Left renal pelvis (tissue), 4 donors: ENCODE measurements at regions not wholly inside any gene's neighbourhood (a gene's known extent, or its start where the extent isn't known, plus 50 kb on each side); places are given as distances from the start of the nearest gene placed in this dataset.

Experiments used
- DNase-seq, 4 donors: peaks; one replicate each; pipeline ENCODE4 v3.0.0-alpha.2; 2013; ENCODE audit warnings: low read depth in 4 of 4, low spot score in 3 of 4

DNA sequence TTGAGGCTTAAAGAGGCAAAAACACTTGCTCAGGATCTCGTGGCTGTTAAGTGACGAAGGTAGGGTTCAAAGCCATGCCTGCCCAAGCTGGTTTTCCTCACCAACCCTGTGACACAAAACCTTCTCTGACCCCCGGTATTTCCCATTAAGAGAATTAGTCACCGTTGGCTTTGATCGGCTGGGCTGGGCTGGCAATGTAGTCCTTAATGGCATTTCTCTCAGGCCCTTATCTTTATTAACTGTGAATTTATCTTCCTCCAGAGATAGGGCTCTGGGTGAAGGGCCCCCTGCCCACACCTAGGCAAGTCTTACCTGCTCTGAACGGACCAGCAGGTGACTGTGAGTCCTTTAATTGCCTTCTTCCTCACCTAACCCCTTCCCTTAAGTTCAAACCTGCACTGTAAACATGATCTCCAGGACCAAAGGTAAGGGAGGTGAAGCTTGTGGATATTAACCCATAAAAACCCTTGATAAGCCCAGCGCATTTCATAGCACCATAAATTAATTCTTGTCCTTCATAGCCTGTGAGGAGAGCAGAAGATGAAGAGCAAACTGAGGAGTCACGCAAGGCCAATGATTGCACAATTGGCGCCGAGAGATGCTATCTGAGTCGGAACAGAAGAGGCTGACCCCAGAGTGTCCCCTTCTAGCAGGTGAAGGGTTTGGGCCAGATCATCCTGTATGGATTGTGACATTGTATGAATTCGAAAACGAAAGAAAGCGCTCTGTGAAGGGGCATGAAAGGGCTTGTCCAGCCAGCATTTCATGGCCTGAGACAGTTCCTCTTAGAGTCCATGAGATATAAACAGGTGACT, 790.8 kb upstream of the TBX3 start:
- DNase-seq, result no peak

DNA sequence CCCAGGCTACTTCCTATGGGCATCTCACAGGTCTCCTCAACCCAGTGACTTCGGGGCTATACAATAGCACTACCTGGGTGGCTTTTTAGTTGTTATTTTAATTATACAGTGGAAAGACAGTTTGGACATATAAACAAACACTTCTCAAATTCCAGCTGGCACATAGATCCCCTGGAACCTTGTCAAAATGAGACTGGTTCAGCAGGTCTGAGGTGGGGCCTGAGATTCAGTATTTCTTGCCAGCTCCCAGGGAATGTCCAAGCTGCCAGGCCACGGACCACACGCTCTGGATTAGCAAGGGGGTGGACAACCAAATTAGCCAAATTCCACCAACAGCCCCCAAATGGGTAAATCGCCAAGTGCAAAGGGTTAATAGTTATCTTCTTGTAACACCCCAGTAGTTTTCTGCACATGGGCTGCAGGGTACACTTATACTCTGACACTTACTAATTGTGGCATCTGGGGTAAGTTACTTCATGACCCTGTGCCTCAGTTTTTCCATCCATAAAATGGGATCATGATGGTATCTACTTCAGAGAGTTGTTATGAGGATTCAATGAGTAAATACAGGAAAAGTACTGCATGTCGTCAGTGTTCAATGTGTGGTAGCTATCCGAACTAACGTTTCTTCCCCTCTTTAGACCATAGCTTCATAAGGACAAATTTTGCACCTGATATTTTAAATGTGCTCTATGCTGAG, 789.4 kb upstream of the TBX3 start:
- DNase-seq, result no peak

DNA sequence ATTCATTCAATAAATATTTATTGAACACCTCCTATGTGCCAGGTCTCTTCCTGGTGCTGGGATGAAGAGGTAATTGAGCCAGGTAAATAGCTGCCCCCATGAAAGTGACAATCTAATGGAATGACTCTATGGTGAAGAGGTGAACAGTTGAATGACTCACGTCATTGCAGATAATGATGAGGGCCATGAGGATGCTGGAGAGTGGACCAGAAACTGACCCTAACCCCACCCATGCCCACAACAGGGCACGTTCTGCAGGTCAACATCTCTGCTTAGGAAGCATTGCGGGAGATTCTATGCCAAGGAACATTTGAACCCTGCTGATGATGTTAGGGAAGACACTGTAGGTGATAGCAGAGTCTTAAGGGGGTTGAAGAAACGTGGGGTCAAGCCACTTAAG, 788.9 kb upstream of the TBX3 start:
- no peak for DNase-seq

DNA sequence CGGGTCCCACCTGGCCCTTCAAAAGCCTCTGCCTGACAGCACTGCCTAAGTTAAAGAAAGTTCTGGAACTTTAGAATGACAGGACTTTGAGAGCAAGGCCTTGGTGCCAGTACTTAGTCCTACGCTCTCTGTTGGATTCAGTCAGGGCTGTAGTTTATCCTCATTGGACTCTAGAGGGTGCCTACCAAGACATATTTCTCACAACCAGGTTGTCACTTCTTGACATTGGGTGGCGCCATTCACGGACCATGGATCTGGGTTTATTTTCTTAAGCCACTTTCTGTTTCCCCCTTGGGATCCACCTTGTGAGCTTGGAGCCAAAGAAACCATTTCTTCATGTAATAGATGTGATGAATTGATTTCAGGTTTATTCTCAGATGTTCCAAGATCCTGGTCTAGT, 787.0 kb upstream of the TBX3 start:
- DNase-seq, result no peak

DNA sequence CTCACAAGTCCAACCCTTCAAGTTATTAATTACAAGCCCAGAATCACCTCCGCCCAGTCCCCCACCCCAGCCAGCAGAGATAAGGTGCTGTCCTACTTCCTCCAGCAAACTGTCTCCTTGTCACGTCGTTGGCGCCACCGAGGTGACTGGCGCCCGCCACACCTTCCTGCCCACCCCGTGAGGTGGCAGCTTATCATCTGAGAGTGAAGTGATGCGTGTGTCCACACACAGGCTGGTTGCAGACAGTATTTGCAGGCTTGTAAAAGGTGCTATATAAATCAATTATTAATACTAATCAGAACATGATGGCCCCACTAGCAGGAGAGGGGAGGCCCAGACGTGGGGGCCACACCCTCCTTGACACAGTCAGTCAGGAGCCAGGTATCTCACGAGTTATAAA, 786.6 kb upstream of the TBX3 start:
- DNase-seq, result no peak

DNA sequence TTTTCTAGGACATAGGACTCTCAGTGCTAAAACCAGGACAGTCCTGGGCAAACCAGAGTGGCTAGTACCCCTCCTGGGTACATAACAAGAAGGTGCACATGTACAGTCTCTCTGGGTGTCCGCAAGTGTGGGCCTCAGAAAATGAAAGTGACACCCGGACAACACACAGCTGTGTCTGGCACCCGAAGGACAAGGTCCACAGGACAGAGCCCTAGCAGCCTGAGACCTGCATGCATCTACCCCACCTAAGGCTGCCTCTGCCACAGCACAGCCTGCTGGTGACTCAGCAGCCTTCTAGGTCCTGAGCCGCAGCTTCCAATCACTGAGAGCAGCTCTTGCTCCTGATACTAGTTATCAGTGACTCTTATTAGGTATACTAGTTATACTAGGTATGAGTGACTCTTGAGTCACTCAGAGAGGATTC, 784.1 kb upstream of the TBX3 start:
- no peak for DNase-seq

DNA sequence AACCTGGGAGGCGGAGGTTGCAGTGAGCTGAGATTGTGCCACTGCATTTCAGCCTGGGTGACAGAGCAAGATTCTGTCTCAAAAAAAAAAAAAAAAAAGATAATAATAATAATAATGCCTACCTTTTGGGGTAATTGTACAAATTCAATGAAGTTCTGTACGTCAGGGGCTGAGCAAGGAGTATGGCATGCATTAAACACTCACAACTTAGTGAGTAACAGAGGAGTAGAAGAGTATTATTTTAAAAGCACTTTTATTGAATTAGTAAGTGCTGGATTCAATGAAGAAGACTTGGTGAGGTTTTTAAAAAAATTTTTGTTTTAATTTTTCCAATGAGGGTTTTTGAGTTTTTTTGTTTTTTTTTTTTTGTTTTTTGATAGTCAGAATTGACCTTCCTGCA, 783.6 kb upstream of the TBX3 start:
- DNase-seq, result no peak

DNA sequence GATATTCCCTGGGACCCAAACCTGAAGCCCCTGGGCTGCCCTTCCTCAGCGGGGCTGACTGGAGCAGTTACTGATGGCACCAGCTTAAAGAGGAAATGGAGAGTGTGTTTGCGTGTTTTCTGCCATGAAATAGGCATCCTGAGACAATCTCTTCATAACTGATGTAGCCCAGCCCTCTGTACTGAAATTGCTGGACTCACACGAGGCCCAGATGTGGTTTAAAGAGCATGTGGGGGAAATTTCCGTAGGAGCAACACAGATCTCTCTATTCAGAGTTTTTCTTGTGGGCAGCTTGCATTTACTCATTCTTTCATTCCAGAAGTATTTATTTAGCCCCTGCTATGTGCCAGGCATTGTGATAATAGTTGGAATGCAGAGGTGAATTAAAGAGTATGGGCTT, 782.1 kb upstream of the TBX3 start:
- DNase-seq, result no peak

DNA sequence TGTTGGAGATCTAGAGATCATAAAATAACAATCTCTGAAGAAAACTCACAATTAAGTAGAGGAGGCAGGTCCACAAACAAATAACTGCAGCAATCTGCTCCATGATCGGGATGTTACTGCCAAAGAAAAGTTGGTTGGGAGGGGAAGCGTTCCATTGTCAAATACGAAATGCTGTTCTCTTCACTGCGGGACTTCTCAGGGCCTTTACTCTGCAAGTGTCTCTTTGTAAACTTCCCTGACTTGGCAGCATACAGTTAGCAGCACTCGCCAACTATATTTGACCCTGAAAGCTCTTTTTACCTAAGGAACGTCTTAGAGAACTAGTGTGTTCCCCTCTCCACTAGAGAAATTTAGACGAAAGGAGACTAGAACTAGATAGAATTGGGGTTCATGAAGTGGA, 780.7 kb upstream of the TBX3 start:
- DNase-seq, result no peak

DNA sequence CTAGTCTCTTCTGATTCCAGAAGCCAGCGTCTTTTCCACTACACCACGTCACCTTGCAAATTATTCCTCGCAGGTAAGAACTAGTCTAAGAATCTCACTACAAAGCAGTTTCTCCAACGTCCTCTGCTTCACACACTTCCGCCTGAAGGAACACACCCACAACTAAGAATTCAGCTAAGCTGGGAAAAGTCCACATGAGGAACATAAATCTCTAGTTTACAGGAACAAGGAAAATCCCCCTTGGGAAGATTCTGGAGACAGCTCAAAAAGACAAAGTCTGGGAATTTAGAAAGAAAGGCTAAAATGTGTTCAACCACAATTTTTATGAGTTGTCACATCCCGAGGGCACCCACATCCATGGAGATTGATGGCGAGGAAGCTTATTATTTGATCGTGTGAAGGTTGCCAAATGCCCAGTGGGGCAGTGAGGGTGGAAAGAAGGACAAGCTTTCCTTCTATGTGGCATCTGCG, 780.2 kb upstream of the TBX3 start:
- DNase-seq, result no peak

DNA sequence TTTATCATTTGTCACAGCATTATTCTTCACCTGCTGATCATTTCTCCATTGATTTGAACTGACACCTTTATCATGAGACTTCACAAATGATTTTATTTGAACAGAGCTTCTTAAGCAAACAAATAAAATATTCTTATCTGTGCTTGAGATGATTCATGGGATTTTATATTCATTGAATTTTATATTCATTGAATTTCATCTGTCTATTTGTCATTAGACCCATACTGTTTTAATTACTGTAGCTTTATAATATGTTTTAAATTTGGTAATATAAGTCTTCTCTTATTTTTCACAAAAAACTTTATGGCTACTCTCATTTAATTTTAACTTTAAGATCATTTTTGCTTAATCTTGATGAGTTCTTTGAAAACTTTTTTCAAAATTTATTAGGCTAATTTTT, 777.4 kb upstream of the TBX3 start:
- DNase-seq, result no peak

DNA sequence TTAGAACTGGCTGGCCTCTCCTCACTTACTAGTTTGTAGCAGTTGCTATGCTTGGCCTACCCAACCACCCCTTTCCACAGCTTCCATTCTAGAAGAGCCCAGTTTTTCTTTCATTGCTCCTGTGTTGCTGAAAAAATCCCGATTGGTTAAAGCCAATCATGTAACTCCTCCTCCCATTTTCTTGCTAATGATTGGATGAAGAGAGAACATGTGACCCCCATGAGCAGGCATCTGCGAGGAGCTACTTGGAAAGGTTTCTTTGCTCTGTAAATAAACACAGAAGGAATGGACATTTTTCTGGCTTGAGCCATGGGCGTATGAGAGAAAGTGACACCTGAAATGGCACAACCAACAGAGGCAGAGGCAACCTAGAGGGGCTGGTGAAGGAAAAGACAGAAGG, 773.8 kb upstream of the TBX3 start:
- DNase-seq, result no peak

DNA sequence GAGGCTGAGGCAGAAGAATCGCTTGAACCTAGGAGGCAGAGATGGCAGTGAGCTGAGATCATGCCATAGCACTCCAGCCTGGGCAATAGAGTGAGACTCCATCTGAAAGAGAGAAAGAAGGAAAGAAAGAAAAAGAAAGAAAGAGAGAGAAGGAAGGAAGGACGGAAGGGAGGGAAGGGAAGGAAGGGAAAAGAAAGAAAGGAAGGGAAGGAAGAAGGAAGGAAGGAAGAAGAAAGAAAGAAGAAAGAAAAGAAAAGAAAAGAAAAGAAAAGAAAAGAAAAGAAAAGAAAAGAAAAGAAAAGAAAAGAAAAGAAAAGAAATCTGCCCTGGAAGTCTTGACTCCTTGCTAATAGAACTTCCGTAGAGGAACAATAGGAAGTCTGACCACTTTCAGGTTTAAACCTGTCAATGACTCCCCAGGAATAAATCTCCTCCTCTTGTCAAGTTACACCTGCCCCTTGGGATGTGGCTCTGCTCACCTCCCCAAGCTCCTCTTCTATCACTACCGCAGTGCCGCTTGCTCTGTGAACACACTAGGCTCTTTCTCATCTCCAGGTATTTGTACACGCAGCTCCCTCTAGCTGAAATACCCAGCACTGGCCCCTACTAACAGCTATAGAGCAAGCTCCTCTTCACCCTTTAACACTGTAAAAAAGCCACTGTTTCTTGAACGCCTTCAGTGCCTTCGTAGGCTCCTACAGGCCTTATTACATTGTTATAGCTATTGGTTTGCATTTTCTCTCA, 773.1 kb upstream of the TBX3 start:
- no peak for DNase-seq

DNA sequence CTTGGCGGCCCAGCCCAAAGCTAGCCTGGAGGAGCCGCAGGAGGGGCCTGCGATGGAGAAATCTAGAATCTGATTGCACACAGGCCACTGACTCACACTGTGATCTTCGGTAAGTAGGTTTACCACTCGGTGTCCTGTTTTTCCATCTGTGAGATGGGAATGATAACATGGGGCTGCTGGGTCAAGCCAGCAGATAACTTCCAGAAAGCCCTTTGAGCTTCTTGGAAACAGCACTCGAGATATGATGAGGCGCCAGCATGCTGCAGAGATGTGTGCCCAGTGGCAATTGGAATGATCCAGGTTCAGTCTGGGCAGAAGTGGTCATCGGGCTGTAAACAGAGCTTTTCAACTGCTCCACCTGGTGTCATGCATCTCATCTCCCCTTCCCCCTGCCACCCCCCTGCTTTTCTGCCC, 771.3 kb upstream of the TBX3 start:
- no peak for DNase-seq

DNA sequence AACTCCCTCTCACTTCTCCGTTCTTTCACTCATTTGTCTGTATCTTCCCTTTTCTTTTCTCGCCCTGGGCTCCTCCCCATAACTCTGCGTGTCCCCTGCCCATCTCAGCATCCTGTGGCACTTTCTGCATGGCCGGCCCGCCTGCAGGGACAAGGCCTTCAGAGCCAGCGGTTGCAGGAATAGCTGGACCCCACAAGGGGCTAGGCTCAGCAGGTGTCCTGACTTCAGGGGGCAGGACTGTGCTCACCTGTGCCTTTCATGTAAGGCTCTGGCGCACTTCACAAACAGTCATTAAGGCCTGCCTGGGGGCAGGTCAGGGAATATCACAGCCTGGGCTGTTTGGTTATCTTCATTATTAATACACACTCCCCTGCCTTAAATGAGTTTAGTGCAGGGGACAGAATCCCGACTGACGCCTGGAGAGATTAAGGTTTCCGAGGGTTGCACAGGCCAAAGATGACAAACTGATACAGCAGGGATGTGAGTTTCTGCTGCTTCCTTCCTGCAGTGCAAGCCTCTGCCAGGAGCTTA, 768.8 kb upstream of the TBX3 start:
- no peak for DNase-seq

DNA sequence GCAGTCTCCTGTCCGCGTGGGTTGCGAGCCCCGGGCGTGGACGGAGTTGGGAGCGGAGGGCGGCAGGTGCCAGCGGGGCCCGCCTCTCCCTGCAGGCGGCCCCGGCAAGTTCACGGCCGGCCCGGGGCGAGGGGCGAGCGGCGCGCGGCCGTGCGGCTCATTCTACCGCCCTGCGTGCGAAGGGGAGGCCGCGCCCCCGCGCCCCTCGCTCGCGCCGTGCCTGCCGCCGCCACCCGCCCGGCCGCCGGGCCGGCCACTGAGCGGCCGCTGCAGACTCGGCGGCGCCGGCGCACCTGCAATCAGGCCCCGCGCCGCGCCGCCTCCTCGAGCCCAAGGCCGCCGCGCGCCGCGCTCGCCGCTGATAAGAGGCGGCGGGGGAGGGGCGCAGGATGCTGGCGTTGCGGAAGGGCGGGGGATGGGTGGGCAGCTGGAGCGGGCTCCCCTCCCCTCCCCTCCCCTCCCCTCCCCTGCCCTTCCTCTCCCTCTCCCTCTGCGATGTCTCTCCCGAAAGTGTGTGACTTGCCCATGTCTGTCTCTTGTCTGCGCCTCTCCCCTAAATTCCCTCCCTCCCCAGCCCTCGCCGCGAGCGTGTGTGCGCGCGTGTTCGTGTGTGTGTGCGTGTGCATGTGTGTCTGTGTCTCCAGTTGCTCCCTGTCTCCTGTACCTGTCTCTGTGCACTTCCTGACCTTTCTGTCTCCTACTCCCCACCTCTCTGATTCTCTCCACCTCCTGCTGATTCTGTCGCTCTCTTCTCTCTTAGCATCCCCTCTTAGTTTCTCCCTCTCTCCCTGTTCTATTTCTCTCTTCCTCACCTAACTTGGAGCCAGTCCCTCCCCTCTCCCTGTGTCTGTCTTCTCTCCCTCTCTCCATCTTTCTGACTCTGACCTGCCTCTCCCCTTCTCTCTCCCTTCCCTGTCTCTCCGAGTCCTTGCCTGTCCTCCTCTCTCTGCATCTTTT, 768.1 kb upstream of the TBX3 start:
- peak in 2 of 4 donors; percentile 46 to 53 for DNase-seq

DNA sequence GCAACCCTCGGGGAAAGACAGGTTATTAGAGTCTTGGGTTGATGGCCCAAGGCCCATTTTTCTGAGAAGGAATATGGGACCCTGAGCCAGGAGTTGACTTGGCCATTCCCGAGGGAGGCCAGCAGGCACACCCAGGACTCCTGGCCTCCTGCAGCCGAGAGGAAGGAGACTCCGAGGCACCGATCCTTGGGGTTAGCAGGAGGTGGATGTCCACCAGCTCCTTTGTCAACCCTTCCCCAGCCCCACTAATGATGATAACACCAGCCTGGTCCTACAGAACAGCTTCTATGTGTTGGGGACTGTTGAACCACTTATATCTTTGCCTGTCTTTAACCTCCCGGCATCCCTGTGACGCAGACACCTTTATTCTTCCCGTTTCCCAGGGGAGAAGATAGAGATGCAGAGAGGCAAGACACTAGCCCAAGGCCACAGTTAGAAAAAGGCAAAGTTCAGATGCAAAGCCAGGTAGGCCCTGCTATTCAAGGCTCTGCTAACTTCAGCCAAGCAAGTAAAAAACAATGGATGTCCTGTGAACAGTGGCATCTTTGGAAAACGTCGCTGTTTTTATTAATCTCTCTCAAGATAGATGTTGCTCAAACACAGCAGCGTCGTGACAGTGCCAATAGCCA, 767.3 kb upstream of the TBX3 start:
- no peak for DNase-seq

DNA sequence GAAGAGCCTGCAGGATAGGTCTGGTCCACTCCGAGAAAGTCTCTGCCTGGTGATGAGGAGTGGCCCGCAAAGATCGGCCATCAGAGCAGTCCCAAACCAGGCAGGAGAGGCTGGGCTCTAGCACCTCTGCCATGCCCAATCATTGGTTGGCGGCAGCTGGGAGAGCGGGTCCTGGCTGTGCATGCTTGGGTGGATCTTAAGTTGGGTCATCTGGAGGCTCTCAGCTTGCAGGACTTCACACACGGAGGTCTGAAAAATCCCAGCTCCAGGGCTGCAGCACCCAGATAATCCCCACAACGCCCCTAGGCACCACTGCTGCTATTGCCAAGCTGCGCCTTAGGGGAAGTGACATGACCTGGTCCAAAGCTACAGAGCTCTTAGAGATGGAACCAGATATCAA, 766.7 kb upstream of the TBX3 start:
- no peak for DNase-seq

DNA sequence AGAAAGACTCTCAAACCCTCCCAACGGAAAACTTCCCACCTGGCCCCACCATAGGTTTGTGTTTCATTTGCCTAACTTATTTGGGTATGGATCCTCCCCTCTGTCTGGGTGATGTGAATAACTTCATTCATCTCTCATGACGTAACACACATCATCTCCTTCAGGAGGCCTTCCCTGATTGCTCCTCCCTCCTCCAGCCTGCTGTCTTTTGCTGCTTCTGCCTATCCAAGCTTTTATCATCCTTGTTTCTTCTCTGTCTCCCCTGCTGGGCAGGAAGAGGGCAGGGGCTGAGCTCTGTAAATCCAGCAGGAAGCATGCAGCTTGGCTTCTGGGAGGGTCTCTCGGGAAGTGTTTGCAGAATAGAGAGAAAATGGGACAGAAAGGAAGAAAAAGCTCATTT, 766.0 kb upstream of the TBX3 start:
- DNase-seq, result no peak

DNA sequence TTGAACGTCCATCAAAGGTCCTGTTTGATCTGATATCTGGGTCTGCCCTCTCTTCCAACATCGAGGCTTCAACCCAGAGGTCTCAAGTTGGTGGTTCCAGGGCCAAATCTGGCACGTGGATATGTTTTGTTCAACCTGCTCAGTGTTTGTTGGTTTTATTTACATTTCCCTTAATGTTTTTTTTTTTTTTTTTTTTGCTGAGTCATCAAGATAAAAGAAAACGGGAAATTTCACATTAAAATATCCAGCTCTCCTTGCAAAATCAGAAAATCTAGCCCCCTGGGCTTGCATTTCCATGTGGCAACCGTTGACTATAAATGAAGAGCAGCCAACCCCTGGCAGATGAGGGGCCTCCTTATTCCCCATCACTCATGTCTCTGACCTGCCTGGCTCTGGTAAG, 765.6 kb upstream of the TBX3 start:
- DNase-seq, result no peak
